GM11168 (cell line): ENCODE measurements at regions not wholly inside any gene's neighbourhood (a gene's known extent, or its start where the extent isn't known, plus 50 kb on each side); places are given as distances from the start of the nearest gene placed in this dataset.

Experiments used
- in situ Hi-C: fragments of 300-500 bp; cut with MboI; formaldehyde crosslinking; loops from one replicate; pipeline ENCODE4 v1.12.0; 2022; ENCODE audit warnings: low sequenced_read_pairs; ENCODE audit not compliant: unreplicated experiment

DNA sequence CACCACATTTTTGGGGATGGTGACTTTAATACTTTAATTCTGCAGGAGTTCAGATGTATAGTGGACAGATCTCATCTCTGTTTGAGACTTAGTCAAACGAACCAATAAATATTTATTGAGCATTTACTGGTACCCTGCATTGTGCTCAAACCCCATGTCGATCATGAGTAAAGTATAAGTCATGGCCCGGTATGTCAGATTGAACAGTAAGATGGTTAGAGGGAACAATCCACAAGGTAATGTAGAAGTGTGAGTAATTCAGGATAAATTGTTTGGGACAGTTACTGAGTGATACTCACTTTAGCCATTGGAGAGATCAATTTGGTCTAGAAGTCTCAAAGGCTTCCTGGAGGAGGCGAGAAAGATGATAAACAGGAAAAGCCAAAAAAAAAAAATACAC is 265.5 kb upstream of the C2CD4B start:
- in situ Hi-C loops = no loop called here

DNA sequence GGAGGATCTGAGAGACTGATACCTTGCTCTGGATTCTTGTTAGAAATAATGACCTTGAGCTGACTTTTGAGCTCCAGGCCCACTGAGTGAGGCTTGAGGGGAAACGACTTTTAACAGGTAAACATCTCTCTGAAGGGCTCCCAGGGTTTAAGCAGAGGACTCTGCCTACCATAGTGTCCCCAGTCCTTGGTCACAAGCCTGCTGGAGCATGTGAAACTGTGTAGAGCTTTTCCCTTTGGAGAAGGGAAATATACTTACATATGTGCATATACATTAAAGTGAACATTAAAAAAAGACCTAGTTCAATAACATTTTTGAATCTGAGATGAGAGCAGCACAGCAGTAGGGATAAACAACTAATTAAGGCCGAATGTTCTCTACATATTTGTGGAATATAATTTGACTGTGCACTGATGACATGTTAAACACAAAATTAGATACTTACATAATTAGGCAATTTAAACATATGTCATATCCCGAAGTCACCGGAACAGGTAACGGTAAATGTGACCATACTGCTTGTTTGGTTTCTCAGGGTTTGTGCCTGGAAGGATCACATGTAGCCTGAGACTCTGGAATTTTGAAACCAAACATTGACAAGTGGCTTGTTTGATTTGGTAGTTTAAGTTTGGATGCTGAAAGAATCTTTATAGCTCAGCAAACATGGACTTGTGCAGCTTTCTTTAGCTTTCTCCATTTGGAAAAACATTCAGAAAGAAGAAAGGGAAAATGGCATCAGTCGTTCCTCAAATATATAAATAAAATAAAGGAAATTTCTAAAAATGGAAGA is 266.1 kb upstream of the C2CD4B start:
- in situ Hi-C loops = no loop called here

DNA sequence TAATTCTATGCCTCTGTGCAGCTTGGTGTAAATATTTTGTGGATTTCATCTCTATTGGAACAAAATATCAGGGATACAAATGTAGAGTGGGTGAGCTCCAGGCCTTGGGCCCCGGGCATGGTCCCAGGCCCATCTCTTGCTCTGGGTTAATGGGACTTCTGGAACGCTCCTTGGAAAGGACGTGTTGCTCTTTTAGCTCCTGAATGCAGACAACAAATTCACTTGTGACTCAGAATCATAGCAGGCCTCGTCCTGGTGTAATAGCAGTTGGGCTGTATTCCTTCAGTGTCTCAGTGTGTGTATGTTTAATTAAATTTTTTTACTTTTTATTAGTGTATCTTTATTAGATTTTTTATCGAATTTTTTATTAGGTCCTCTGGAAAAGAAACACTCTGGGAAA is 266.7 kb upstream of the C2CD4B start:
- in situ Hi-C loops = no loop called here

DNA sequence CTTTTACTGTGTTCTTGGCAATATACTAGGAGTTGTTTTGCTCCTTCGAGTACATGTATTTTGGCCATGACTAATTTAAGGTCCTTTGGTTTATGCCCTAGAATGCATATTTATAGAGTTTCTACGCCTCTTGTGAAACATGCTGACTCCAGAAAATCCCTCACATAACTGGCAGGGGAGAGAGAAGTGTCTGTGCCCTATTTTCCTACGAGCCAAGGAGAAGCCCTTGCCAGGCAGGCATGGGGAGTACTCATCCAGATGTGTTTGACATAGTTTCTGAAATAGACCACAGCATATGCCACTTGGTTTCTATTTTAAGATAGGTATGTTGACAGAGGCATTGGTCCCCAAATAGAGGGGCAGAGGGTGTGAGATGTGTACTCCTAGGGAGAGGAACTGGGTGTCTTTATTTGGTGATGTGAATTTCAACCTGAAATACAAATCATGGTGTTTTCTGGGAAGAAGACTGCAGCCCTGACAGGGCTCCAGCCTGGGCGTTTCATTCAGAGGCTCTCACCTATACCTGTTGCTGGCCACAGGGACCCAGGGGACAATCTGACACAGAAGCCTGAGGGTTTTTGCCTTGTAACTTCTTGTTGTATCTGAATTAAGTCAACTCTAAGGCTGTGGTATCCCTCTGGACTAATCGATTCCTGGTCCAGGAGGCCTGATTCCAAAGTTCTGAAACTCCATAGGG is 267.8 kb upstream of the C2CD4B start:
- in situ Hi-C loops = no loop called here

DNA sequence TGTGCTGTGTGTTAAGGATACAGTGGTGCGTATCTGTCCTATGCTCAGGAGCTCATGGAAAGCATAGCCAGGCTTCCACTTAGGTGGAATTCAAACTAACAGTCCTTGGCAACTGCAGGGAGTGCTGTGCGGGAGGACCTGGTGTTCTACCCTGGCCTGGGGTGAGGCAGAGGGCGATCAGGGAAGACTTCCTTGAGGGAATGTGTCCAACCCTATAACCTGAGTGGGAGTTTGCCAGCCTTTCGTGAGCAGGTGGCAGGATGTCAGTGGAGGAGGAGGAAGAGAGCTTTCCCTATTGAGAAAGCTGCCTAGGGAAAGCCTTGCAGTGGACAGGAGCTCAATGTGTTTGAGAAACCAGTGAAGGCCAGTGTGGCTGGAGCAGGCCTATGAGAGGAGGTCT is 271.1 kb upstream of the C2CD4B start:
- in situ Hi-C loops = no loop called here

DNA sequence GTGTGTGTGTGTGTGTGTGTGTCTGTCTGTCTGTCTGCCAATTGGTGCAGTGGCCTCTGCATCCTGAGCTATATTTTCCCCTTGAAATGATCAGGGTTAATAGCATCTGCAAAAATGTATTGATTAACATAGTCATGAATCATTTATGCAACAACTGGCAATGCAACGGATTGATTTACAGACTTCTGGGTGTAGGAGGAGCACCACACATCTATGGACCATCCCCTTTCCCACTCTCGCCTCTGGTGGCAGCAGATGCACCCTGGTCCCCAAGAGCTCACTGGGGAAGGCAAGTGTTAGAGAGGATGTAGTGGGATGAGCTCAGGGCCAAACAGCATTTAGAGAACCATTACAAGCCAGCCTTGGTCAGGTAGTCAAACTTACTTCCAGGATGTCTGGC is 272.7 kb upstream of the C2CD4B start:
- in situ Hi-C loops = no loop called here

DNA sequence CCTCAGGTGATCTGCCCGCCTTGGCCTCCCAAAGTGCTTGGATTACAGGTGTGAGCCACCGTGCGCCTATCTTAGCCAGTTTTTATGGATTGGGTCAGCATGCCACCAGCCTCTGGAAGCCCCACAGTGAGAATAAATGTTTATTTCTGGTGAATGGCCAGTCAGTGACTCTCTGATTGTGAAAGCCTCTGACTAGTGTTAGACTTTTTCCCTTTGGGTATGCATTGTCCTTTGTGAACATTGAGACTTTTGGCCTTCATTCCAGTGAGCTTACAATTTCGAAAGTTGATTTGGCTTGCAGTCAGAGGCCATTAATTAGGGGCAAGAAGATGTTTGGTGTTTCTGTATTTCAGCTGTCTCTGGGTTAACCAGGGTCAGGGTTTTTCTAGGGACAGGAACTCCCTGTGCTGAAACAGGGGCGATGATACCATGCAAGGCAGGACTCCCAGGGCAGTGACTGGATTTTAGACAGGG is 274.5 kb upstream of the C2CD4B start:
- in situ Hi-C loops = no loop called here

DNA sequence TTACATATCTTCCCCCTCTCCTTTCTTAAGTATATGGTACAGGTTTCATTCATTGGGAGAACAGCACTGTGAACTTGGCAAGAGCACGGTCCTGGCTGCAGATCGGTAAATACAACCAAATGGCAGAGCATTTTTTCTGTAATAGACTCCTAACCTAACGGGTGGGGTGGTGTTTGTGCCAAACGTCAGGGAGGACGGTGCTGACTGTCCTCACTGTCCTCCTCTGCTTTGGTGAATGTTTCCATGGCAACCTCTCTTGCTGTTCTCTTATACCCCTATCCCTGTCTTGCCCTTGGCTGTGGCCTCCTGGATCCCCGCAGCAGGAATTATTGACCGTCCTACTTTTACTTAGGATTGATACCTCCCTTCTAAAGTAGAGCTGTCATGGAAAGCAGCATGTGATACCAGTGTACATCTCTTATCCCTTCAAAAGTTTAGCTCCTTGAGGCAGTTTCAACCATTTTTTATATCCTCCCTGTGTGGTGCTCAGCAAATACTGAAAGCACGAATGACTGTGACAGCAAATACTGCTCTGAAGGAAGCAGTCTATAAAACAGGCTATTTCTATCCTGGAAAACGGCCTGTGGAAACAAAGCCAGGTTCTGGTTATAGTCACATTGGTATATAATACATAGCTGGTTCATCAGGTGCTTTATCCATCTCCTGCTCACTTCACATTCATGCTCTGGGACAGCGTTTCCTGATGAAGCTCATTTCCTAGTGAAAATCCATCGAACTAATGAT is 275.4 kb upstream of the C2CD4B start:
- in situ Hi-C loops = no loop called here

DNA sequence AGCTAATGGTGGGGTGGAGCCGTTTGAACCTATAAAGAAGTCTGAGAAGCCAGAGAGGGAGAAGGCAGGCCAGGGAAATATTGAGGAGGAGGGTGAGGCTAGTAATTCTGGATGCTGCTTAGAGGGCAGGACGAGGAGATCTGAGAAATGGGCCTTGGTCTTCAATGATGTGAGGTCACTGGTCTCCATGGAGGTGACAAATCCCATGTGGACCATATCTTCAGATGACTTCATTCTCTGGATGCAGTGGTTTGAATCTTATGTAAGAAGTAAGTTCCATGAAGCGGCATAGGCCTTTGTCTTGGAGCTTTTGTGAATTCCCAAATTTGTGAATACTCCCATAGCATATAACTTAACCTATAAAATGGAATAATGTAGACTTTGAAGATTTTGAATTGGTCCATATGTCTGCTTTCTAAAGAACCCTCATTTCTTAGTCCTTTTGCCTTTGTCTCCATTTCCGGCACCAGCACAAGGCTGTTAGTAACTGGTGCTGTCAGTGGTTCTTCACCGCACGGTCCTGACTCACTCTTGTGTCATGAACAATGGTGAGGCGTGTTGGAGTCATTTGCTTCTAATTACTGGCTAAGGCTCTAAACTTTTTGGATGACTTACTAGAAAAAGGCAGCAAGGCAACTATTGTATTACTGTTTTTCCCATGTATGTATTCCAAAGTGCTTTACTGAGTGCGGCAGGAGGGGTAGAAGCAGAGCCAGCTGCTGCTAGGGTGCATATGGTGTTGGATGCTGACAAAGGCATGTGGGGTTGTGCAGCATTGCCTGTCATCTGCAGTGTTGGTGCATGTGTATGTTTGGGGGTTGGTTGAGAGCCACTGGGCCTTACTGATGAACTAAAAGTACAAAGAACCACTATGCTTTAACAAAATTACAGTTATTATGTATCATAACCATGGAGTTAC is 279.3 kb upstream of the C2CD4B start:
- in situ Hi-C loops = no loop called here

DNA sequence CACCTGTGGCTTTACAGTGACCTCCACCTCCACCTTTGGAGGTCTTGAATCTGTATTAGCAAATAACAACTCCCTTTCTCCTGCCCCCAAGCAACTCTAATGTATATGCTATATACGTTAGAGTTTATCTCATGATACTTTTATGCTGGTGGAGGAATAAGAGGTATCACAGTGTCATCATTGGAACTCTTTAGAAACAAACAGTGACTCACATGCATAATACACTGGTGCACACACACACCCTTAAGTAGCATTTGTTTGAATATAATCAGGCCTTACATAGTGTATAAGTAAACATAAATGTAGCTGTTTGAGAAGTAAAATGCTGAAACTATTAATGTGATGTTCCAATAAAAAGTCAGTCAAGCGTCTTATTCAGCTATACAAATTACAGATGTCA is 280.2 kb upstream of the C2CD4B start:
- in situ Hi-C loops = no loop called here

DNA sequence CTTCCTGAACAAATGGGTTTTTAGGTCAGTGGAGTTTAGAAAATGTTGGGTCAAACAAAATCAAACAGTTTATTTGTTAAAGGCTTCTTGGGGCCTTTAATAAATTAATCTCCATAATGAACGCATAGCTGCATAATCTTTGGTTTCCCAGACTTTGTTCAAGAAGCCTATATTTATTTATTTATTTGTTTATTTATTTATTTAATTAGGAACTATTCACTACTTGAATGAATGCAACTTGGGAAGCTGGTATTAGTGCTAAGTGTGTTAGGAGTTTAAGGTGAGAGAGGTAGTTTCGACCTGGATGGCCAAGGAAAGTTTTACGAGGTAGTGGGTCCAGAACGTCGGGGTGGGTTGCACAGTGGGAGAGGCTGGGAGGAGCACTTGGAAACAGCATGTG is 281.9 kb upstream of the C2CD4B start:
- in situ Hi-C loops = no loop called here

DNA sequence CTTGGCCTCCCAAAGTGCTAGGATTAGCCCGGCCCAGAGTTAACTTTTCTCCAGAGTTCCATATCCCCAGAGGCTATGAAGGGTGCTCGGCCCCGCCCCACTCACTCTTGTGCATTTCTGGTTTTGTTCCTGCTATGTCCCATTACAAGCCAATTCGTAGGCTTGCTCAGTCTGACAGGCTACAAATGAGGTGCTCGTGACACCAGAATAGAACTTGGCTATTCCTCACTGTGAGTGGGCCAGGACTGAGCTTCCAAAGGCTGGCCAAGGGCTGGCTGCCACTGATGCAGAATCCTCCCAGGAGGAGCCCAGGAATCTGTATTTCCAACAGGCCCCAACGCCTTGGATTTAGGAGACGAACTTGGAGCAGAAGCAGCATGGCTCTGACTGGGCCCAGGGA is 282.7 kb upstream of the C2CD4B start:
- in situ Hi-C loops = no loop called here

DNA sequence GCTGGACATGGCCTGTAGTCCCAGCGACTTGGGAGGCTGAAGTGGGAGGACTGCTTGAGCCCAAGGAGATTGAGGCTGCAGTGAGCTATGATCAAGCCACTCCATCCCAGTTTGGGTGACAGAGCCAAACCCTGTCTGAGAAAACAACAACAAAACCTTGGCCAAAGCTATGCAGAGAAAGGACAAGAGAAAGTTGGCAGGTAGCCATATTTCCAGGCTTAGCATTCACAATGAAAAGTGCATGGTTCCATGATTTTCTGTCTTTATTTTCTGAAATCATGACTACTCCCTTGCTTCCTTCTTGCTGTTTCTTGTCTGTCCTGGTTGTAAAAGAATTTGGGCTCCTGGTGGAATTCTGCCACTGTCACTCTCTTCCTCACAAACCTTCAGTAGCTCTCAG is 284.6 kb upstream of the C2CD4B start:
- in situ Hi-C loops = no loop called here

DNA sequence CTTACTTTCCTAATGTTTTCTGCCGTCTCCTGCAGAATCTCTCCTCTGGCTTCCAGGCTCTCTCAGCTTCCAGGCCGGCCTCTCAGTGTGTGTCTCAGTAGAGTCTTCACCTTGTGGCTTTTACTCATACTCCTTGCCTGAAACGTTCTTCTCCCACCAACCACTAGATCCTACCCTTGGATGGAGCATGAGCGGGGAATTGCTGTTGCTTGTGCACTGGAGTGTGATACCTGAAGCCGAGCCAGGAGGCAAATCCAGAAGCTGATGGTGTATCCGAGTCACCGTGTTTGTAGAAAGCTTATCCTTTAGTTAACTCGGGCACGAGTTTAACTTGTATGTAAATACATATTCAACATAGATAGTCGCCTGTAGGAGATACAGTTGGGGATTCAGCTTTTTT is 285.0 kb upstream of the C2CD4B start:
- in situ Hi-C loops = no loop called here

DNA sequence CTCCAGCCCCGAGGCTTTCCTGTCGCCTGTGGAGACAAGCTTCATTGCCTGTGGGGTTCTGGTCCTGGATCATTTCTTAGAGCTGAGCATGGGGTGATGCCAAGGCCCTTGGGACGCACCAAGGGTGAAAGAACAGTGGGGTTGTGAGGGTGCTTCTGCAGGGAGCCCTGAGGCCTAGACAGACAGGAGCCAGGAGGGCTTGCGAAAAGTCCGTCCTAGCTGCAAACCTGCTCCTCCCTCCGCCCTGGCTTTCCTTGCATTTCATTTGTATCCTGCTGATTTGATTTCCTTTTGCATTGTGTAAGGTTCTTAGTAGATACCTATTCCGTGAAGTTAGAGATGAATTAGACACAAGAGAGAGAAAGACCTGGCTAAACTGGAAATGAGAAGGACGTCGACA is 286.9 kb upstream of the C2CD4B start:
- in situ Hi-C loops = no loop called here

DNA sequence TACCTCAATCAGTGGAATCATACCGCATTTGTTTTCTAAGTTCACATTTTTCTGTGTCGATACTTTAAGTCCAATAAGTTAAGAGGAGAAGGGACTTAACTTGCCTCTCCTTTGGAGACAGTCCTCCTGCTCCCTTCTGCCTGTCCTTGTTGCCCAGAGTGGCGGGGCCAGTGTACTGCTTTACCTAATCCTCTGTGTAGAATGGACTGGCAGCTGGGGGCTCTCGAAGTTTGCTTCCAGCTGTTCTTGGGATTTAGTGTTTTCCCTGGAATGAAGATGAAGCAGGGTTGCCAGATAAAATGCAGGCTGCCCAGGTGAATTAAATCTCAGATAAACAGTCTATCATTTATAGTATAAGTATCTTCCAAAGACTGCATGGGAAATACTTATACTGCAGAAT is 287.6 kb upstream of the C2CD4B start:
- in situ Hi-C loops = no loop called here

DNA sequence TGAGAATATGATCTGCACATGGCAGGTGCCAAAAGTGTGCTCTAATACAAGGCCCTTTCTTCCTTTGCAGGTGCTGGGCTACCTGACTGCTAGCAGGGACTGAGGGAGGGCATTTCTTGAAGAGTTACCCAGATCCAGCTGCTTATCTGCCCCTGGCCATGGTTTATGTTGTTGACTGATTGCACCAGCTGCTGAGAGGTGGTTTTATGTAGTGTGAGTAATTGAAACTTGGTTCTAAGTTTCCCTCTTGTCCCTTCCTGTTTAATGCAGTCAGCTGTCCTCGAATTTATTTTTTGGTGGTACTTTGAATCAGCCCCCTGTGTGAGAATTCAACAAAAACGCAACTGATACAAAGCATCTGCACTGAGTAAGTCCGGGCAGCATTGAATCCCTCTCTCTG is 288.3 kb upstream of the C2CD4B start:
- in situ Hi-C loops = no loop called here

DNA sequence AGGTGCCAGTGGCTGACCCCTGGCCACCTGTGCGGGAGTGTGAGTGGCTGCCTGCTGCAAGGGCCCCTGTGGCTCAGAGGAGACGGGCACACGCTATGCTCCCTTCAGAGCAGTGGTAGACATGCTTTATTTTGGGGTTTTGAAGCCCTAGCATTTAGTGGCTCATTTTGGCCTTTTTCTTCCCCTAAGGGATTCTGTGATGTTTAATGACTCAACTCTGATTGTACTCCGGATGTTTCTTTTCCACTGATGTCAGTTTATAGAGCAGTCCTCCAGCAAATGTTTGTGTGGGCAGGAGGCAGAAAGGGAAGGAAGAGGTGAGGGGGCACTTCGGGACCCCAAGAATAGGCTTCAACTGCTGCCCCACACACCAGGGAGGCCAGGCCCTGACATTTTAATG is 288.9 kb upstream of the C2CD4B start:
- in situ Hi-C loops = no loop called here

DNA sequence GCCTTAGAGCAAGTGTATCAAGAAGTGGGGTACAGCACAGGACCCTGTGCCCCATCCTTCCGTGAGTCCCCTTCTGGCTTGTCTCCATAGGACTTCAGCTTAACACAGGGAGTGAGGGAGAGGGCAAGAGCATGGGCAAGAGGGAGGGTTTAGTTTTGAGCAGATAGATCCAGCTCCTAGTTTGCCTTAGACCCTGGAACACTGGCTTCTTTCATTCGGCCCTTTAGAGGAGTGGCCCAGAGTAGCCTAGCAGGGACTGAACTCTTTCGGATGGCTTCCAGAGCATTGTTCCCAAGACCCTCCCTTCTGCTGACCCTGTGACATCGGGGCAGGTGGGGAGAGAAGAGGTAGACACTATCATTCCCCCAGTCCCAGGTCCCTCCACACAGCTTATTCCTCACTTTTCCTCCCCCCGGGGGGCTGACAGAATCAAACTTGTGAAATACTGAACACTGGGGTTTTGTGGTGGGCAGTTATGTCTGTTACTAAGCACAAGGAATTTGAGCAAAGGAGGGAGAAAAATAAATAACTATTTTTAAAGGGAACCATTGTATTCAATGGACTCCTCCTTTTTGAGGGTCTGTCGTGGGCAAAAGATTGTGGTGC is 289.6 kb upstream of the C2CD4B start:
- in situ Hi-C loops = no loop called here

DNA sequence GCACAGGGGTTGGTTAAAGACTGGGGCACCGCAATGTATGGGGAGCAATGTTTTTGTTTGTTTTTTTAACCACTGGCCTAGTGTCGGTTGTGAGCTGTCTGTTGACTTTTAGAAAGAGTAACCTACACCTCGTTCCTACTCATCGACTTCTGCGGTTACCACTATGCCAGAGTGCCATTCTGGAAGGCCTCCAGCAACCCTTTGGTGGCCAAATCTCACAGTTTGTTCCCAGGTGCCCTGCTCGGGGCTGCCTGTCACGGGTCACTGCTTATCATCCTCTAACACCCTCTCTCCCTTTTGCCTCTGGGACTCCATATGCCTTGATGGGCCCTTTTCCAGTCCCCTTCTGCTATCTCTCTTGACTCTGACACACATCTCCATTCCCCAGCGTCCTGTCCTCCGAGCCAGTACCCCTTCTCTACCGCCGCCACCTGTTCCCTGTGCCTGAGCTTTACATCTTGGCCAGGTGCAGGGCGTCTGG is 290.4 kb upstream of the C2CD4B start:
- in situ Hi-C loops = no loop called here
